Lower leg skin (tissue), 4 donors: ENCODE measurements at regions not wholly inside any gene's neighbourhood (a gene's known extent, or its start where the extent isn't known, plus 50 kb on each side); places are given as distances from the start of the nearest gene placed in this dataset.

Experiments used
- DNase-seq, 2 donors: peaks; one replicate each; pipeline ENCODE4 v3.0.0-alpha.2; 2019; ENCODE audit warnings: low spot score in 2 of 2
- H3K4me3 ChIP-seq: fragments of 200-600 bp; sonication (generic); 2 replicates; pipeline ENCODE4 v1.5.1; 2017; ENCODE audit warnings: mild to moderate bottlenecking, low read depth; ENCODE audit not compliant: poor library complexity, severe bottlenecking
- CTCF ChIP-seq, 3 donors: fragments of 450-650 bp; IDR thresholded peaks; one replicate each; pipeline ENCODE4 v1.5.1; 2016; ENCODE audit warnings: antibody characterized with exemption in 3 of 3, mild to moderate bottlenecking in 3 of 3, moderate library complexity in 2 of 3
- POLR2A ChIP-seq, 2 donors: fragments of 450-650 bp; IDR thresholded peaks; one replicate each; pipeline ENCODE4 v1.6.1; 2016 to 2017; ENCODE audit warnings: antibody characterized with exemption in 2 of 2, mild to moderate bottlenecking in 1 of 2, moderate library complexity in 1 of 2
- WGBS, 2 donors: methylation state at CpG; one replicate each; pipeline ENCODE4 v1.1.5; 2018; 5-methylcytosine and 5-hydroxymethylcytosine counted together
- intact Hi-C: fragments of 100-400 bp; cut with DNase I; formaldehyde crosslinking; loops from one replicate; pipeline ENCODE4 v1.15.0; 2023; ENCODE audit warnings: low total_unique reads

DNA sequence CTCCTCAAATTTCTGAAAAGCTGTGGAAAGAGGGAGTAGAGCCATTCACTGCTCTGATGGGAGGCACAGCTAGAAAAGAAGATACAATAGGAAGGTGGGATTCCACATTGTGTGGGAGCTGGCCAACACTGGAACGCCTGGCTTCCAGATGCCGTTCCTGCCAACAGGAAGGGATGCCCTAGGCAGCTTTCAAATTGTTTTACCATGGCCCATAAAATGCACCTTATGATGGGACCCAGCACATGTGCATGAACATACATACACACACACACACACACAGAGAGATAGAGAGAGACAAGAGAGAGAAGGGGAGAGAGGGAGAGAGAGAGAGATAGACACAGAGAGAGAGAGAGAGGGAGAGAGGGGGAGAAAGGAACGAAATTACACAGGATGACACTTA lies 86.1 kb upstream of the BZW1 start:
- intact Hi-C loops: no loop called here
- H3K4me3 ChIP-seq: no peak overlapping the region
- no peak for TF ChIP-seq POLR2A (IDR thresholded peaks at IDR 0.05)
- TF ChIP-seq CTCF (IDR thresholded peaks at IDR 0.05): no peak
- 14 to 16% methylated on average over 3 of the region's 3 CpGs for whole genome bisulfite sequencing, 2 donors
- DNase-seq: no peak

- no peak for DNase-seq
- intact Hi-C loops: no loop called here
- TF ChIP-seq CTCF (IDR thresholded peaks at IDR 0.05) (no peak), POLR2A (IDR thresholded peaks at IDR 0.05) (no peak)
- WGBS, 2 donors: 22 to 43% methylated on average over 1 of the region's 1 CpG
- H3K4me3 ChIP-seq: no peak overlapping the region
Observed at GRCh38 chr2:200728630-200729029, 83.1 kb upstream of the BZW1 start.

GRCh38 chr2:200730302-200730701 lies 81.4 kb upstream of the BZW1 start:
- no peak for TF ChIP-seq CTCF (IDR thresholded peaks at IDR 0.05)
- TF ChIP-seq POLR2A (IDR thresholded peaks at IDR 0.05): no peak
- no peak for DNase-seq
- intact Hi-C loops: no loop called here
- no peak overlapping the region for H3K4me3 ChIP-seq
- 88 to 92% methylated on average over 2 of the region's 2 CpGs for WGBS, 2 donors

GRCh38 chr2:200730960-200731359 lies 80.8 kb upstream of the BZW1 start:
- TF ChIP-seq CTCF (IDR thresholded peaks at IDR 0.05) (no peak), POLR2A (IDR thresholded peaks at IDR 0.05) (no peak)
- intact Hi-C loops: no loop called here
- DNase-seq: no peak
- WGBS, 2 donors: 87 to 92% methylated on average over 3 of the region's 3 CpGs
- H3K4me3 ChIP-seq: no peak overlapping the region

DNA sequence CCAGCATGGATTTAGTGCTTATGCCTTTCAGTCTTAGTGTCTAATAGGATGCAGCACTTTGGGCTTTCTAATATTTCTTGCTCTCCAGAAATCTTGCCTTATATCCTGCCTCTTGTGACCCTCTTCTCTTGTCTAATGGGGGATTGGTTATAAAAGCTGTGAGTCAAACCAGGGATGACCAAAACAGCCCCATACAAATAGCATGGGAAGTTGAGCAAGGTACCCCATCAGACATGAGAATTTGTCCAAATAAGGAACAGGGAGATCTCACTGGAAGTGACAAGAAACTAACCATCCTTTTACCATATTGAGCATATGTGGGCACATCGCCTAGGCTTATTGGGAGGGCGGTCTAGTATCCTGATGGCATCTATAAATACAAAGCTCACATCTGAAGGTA lies 78.8 kb upstream of the BZW1 start:
- TF ChIP-seq CTCF (IDR thresholded peaks at IDR 0.05) (no peak), POLR2A (IDR thresholded peaks at IDR 0.05) (no peak)
- no peak overlapping the region for H3K4me3 ChIP-seq
- intact Hi-C loops: no loop called here
- no peak for DNase-seq
- 96 to 100% methylated on average over 2 of the region's 2 CpGs for WGBS, 2 donors

- DNase-seq: no peak
- intact Hi-C loops: no loop called here
- no peak for TF ChIP-seq CTCF (IDR thresholded peaks at IDR 0.05)
- no peak for TF ChIP-seq POLR2A (IDR thresholded peaks at IDR 0.05)
- WGBS, 2 donors: 70 to 72% methylated on average over 3 of the region's 3 CpGs
- H3K4me3 ChIP-seq: no peak overlapping the region
Observed at GRCh38 chr2:200733713-200734198, 78.0 kb upstream of the BZW1 start.
